H1 (cell line): ENCODE measurements at regions not wholly inside any gene's neighbourhood (a gene's known extent, or its start where the extent isn't known, plus 50 kb on each side); places are given as distances from the start of the nearest gene placed in this dataset.

ENCODE experiments used
- CHD7 ChIP-seq: fragments of 300-600 bp; sonication (generic); IDR thresholded peaks from 2 replicates; pipeline ENCODE4 v1.7.1; 2012; ENCODE audit warnings: low read length, moderate library complexity, mild to moderate bottlenecking, inconsistent platforms; ENCODE audit not compliant: insufficient replicate concordance

- TF ChIP-seq CHD7: no peak
These were observed 1315.2 kb downstream of the LRFN5 start (continued) for GRCh38 chr14:42921901-42922300.
